ENCODE measurements at regions not wholly inside any gene's neighbourhood (a gene's known extent, or its start where the extent isn't known, plus 50 kb on each side); places are given as distances from the start of the nearest gene placed in this dataset.

DNA sequence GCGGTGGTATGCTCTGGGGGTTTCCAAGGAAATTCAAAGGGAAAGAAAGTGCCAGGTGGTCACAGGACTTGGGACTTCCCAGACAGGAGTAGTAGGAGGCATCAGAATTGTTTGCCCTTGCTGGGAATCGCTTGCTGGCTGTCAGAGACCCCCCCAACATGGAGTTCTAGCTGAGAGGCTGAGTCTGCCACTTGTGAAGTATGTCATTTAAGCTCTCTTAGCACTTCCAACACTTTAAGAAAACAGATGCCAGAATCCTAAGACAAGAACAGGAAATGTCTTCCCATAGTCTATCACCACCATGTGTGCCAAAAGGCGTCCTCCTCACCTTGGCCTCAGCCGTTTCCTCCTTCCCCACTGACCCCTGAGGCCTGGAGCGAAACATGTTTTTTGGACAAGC lies 193.8 kb upstream of the IRX3 start:
- in situ Hi-C loops (cut with MboI): no loop called here
- H3K79me2 ChIP-seq (ENCODE audit: insufficient read depth): no peaks in the 10 kb centered on the region
- no peak overlapping the region for H2AFZ ChIP-seq
- H3K9ac ChIP-seq: no peak overlapping the region
- no peaks in the 10 kb centered on the region for H3K9me2 ChIP-seq (ENCODE audit: insufficient read depth)
- H3K36me3 ChIP-seq (ENCODE audit: low read depth): no peaks in the 10 kb centered on the region
- DNase-seq: no peak
- H3K27me3 ChIP-seq (replicated peaks; ENCODE audit: insufficient read depth): 0 out of 2 replicates have a peak, but pooled peaks cover 3% of the 10 kb centered on the region
- no peak for TF ChIP-seq EZH2phosphoT487 (IDR thresholded peaks at IDR 0.05; ENCODE audit: insufficient read depth, low read depth)
- no peak for TF ChIP-seq EZH2 (IDR thresholded peaks at IDR 0.05; ENCODE audit: insufficient read depth, poor library complexity, severe bottlenecking)
- H3K4me2 ChIP-seq (ENCODE audit: unreplicated experiment): no peak overlapping the region
- H3K4me1 ChIP-seq (ENCODE audit: insufficient read depth): no peaks in the 10 kb centered on the region
- no peak overlapping the region for H3K27ac ChIP-seq
- no peaks in the 10 kb centered on the region for H3F3A ChIP-seq (ENCODE audit: insufficient read depth)
- 79 to 92% methylated on average over 5 of the region's 5 CpGs for WGBS, 2 experiments (ENCODE audit: low coverage in 1 of 2, low lambda C conversion rate in 2 of 2, missing lambda C conversion rate in 2 of 2)
- H3K4me3 ChIP-seq: no peak overlapping the region
- no peaks in the 10 kb centered on the region for H3K9me3 ChIP-seq (ENCODE audit: low read depth)
- no peaks in the 10 kb centered on the region for H4K20me1 ChIP-seq (ENCODE audit: insufficient read depth)

DNA sequence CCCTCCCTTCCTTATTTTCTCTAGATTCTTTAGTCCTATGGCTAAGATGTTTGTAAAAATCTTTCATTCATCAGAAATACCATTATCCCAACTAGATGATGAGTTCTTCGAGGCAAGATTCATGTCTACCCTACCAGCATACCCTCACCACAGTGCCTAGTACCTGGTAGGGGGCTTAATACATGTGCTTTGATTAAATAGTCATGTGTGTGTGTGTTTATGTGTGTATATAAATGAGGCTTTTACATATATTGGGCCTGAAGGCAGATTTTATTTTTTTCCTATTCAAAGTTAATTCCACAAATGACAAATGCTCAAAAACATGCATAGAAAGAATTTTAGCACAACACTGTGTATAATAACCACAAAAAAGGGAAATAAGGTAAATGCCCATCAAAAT lies 193.0 kb upstream of the IRX3 start:
- no peaks in the 10 kb centered on the region for H3K9me3 ChIP-seq (ENCODE audit: low read depth)
- no peaks in the 10 kb centered on the region for H3K4me1 ChIP-seq (ENCODE audit: insufficient read depth)
- no peak for DNase-seq
- H4K20me1 ChIP-seq (ENCODE audit: insufficient read depth): no peaks in the 10 kb centered on the region
- no peaks in the 10 kb centered on the region for H3F3A ChIP-seq (ENCODE audit: insufficient read depth)
- TF ChIP-seq EZH2phosphoT487 (IDR thresholded peaks at IDR 0.05; ENCODE audit: insufficient read depth, low read depth) (no peak), EZH2 (IDR thresholded peaks at IDR 0.05; ENCODE audit: insufficient read depth, poor library complexity, severe bottlenecking) (no peak)
- no peak overlapping the region for H3K27ac ChIP-seq
- H3K4me3 ChIP-seq: no peak overlapping the region
- no peak overlapping the region for H3K9ac ChIP-seq
- H3K4me2 ChIP-seq (ENCODE audit: unreplicated experiment): no peak overlapping the region
- H3K36me3 ChIP-seq (ENCODE audit: low read depth): no peaks in the 10 kb centered on the region
- in situ Hi-C loops (cut with MboI): no loop called here
- no peaks in the 10 kb centered on the region for H3K79me2 ChIP-seq (ENCODE audit: insufficient read depth)
- no peaks in the 10 kb centered on the region for H3K9me2 ChIP-seq (ENCODE audit: insufficient read depth)
- no peak overlapping the region for H2AFZ ChIP-seq
- H3K27me3 ChIP-seq (replicated peaks; ENCODE audit: insufficient read depth): 0 out of 2 replicates have a peak, but pooled peaks cover 3% of the 10 kb centered on the region
- 81 to 89% methylated on average over 1 of the region's 1 CpG for WGBS, 2 experiments (ENCODE audit: low coverage in 1 of 2, low lambda C conversion rate in 2 of 2, missing lambda C conversion rate in 2 of 2)

DNA sequence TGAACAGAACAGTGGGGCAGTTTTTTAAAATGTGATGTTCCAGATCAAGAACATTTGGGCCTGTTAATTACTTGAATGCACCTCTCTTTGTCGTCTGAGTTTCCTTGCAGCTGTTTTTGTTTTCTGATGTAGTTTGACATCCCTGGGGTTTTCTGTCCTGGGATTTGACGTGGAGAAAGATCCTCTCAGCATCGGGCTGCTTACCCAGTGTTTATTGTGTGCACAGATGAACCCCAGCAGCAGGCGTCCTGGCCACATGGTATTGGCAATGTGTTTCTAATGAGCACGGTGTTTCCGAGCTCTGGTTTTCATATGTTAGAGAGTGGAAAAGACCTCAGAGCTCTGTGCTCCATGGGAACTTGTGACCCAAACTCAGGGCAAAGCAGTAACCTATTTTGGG lies 191.1 kb upstream of the IRX3 start:
- Histone ChIP-seq H3K4me1 (ENCODE audit: insufficient read depth) (no peaks in the 10 kb centered on the region), H2AFZ (no peak overlapping the region), H4K20me1 (ENCODE audit: insufficient read depth) (no peaks in the 10 kb centered on the region), H3F3A (ENCODE audit: insufficient read depth) (no peaks in the 10 kb centered on the region), H3K9me2 (ENCODE audit: insufficient read depth) (no peaks in the 10 kb centered on the region), H3K27ac (no peak overlapping the region), H3K36me3 (ENCODE audit: low read depth) (no peaks in the 10 kb centered on the region), H3K4me3 (no peak overlapping the region), H3K4me2 (ENCODE audit: unreplicated experiment) (no peak overlapping the region), H3K9ac (no peak overlapping the region), H3K9me3 (ENCODE audit: low read depth) (no peaks in the 10 kb centered on the region), H3K27me3 (replicated peaks; ENCODE audit: insufficient read depth) (0 out of 2 replicates have a peak, but pooled peaks cover 3% of the 10 kb centered on the region), H3K79me2 (ENCODE audit: insufficient read depth) (no peaks in the 10 kb centered on the region)
- TF ChIP-seq EZH2phosphoT487 (IDR thresholded peaks at IDR 0.05; ENCODE audit: insufficient read depth, low read depth): no peak
- no peak for TF ChIP-seq EZH2 (IDR thresholded peaks at IDR 0.05; ENCODE audit: insufficient read depth, poor library complexity, severe bottlenecking)
- in situ Hi-C loops (cut with MboI): no loop called here
- DNase-seq: no peak
- WGBS, 2 experiments (ENCODE audit: low coverage in 1 of 2, low lambda C conversion rate in 2 of 2, missing lambda C conversion rate in 2 of 2): 35 to 36% methylated on average over 6 of the region's 6 CpGs

DNA sequence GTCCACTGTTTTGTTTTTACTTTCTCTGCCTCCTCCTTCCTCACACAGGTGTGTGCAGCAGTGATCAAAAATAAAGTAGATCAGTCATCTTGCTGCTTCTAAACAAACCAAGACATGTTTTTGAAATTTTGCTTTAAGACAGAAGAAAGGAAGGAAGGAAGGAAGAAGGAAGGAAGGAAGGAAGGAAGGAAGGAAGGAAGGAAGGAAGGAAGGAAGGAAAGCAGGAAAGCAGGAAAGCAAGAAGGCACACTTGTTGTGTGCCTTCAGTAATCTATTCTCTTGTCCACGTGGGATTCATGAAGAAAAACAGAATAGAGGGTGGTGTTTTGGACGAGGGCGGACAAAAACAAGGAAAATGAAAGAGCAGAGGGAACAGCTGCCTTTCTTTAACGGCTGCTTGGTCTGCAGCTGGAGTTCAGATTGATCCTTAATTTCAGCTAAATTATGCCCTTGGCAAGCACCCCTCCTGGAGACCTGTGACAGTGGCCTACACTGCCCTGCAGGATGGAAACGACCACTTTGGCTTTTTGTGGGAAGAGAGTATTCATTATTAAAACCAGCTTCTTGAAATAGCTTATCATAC lies 188.5 kb upstream of the IRX3 start:
- Histone ChIP-seq H4K20me1 (ENCODE audit: insufficient read depth) (no peaks in the 10 kb centered on the region), H3K27me3 (replicated peaks; ENCODE audit: insufficient read depth) (0 out of 2 replicates have a peak, but pooled peaks cover 3% of the 10 kb centered on the region), H2AFZ (no peak overlapping the region), H3K9ac (no peak overlapping the region), H3K4me1 (ENCODE audit: insufficient read depth) (no peaks in the 10 kb centered on the region), H3K4me3 (no peak overlapping the region), H3K9me3 (ENCODE audit: low read depth) (no peaks in the 10 kb centered on the region), H3F3A (ENCODE audit: insufficient read depth) (no peaks in the 10 kb centered on the region), H3K79me2 (ENCODE audit: insufficient read depth) (no peaks in the 10 kb centered on the region), H3K4me2 (ENCODE audit: unreplicated experiment) (no peak overlapping the region), H3K9me2 (ENCODE audit: insufficient read depth) (no peaks in the 10 kb centered on the region), H3K36me3 (ENCODE audit: low read depth) (no peaks in the 10 kb centered on the region), H3K27ac (no peak overlapping the region)
- TF ChIP-seq EZH2 (IDR thresholded peaks at IDR 0.05; ENCODE audit: insufficient read depth, poor library complexity, severe bottlenecking): no peak
- no peak for TF ChIP-seq EZH2phosphoT487 (IDR thresholded peaks at IDR 0.05; ENCODE audit: insufficient read depth, low read depth)
- in situ Hi-C loops (cut with MboI): no loop called here
- WGBS, 2 experiments (ENCODE audit: low coverage in 1 of 2, low lambda C conversion rate in 2 of 2, missing lambda C conversion rate in 2 of 2): 29 to 41% methylated on average over 5 of the region's 5 CpGs
- no peak for DNase-seq

Data from GM23248 (cell line).